ENCODE measurements at regions not wholly inside any gene's neighbourhood (a gene's known extent, or its start where the extent isn't known, plus 50 kb on each side); places are given as distances from the start of the nearest gene placed in this dataset.
"Not testable (repeated sequence)": the region's sequence is repeated elsewhere in the genome, so short reads cannot be mapped to it uniquely, and the experiment has no call there.

- TF ChIP-seq CTCF (IDR thresholded peaks at IDR 0.05; ENCODE audit: extremely low read depth, low read depth, low read length): no peak
- no peak for DNase-seq (ENCODE audit: insufficient read length, low spot score, missing footprints)
- no peaks in the 10 kb centered on the region for H3K4me1 ChIP-seq (ENCODE audit: insufficient read depth, low read length)
Observed at GRCh38 chr4:147287588-147287890, 193.4 kb upstream of the EDNRA start.

GRCh38 chr4:147288512-147288911, 192.4 kb upstream of the EDNRA start:
- Histone ChIP-seq H3K9me3 (ENCODE audit: low read depth, low read length) (no peaks in the 10 kb centered on the region), H3K36me3 (ENCODE audit: insufficient read depth, low read length) (no peaks in the 10 kb centered on the region), H3K4me3 (ENCODE audit: insufficient read depth, low read length) (no peak overlapping the region), H3K27ac (ENCODE audit: low read depth, low read length) (no peak overlapping the region), H3K79me2 (ENCODE audit: insufficient read depth, low read length) (no peaks in the 10 kb centered on the region), H3K4me1 (ENCODE audit: insufficient read depth, low read length) (no peaks in the 10 kb centered on the region), H3K4me2 (ENCODE audit: insufficient read depth, low read length) (no peak overlapping the region), H3K27me3 (ENCODE audit: insufficient read depth, low read length) (no peaks in the 10 kb centered on the region), H2AFZ (ENCODE audit: low read length) (no peak overlapping the region), H4K20me1 (ENCODE audit: insufficient read depth, low read length) (no peaks in the 10 kb centered on the region)
- TF ChIP-seq CTCF (IDR thresholded peaks at IDR 0.05; ENCODE audit: extremely low read depth, low read depth, low read length): no peak
- no peak for DNase-seq (ENCODE audit: insufficient read length, low spot score, missing footprints)

More at GRCh38 chr4:147287588-147287890, 193.4 kb upstream of the EDNRA start:
- Histone ChIP-seq H3K27me3 (ENCODE audit: insufficient read depth, low read length) (no peaks in the 10 kb centered on the region), H3K79me2 (ENCODE audit: insufficient read depth, low read length) (no peaks in the 10 kb centered on the region), H3K4me3 (ENCODE audit: insufficient read depth, low read length) (no peak overlapping the region), H3K9me3 (ENCODE audit: low read depth, low read length) (no peaks in the 10 kb centered on the region), H3K4me2 (ENCODE audit: insufficient read depth, low read length) (no peak overlapping the region), H3K36me3 (ENCODE audit: insufficient read depth, low read length) (no peaks in the 10 kb centered on the region), H2AFZ (ENCODE audit: low read length) (no peak overlapping the region), H3K27ac (ENCODE audit: low read depth, low read length) (no peak overlapping the region), H4K20me1 (ENCODE audit: insufficient read depth, low read length) (no peaks in the 10 kb centered on the region)

GRCh38 chr4:147289181-147289580, 191.7 kb upstream of the EDNRA start:
- no peaks in the 10 kb centered on the region for H3K4me1 ChIP-seq (ENCODE audit: insufficient read depth, low read length)
- no peaks in the 10 kb centered on the region for H3K9me3 ChIP-seq (ENCODE audit: low read depth, low read length)
- H3K27ac ChIP-seq (ENCODE audit: low read depth, low read length): no peak overlapping the region
- no peak for DNase-seq (ENCODE audit: insufficient read length, low spot score, missing footprints)
- no peak overlapping the region for H3K4me3 ChIP-seq (ENCODE audit: insufficient read depth, low read length)
- no peaks in the 10 kb centered on the region for H3K79me2 ChIP-seq (ENCODE audit: insufficient read depth, low read length)
- H3K36me3 ChIP-seq (ENCODE audit: insufficient read depth, low read length): no peaks in the 10 kb centered on the region
- H4K20me1 ChIP-seq (ENCODE audit: insufficient read depth, low read length): no peaks in the 10 kb centered on the region
- TF ChIP-seq CTCF (IDR thresholded peaks at IDR 0.05; ENCODE audit: extremely low read depth, low read depth, low read length): no peak
- no peak overlapping the region for H2AFZ ChIP-seq (ENCODE audit: low read length)
- no peaks in the 10 kb centered on the region for H3K27me3 ChIP-seq (ENCODE audit: insufficient read depth, low read length)
- no peak overlapping the region for H3K4me2 ChIP-seq (ENCODE audit: insufficient read depth, low read length)

GRCh38 chr4:147292604-147293313, 188.1 kb upstream of the EDNRA start:
- not testable (repeated sequence) for H3K36me3 ChIP-seq (ENCODE audit: insufficient read depth, low read length); H3K27ac ChIP-seq (ENCODE audit: low read depth, low read length); H2AFZ ChIP-seq (ENCODE audit: low read length); H3K27me3 ChIP-seq (ENCODE audit: insufficient read depth, low read length); H3K79me2 ChIP-seq (ENCODE audit: insufficient read depth, low read length); H4K20me1 ChIP-seq (ENCODE audit: insufficient read depth, low read length); H3K4me1 ChIP-seq (ENCODE audit: insufficient read depth, low read length); DNase-seq (ENCODE audit: insufficient read length, low spot score, missing footprints); H3K4me3 ChIP-seq (ENCODE audit: insufficient read depth, low read length); H3K4me2 ChIP-seq (ENCODE audit: insufficient read depth, low read length); H3K9me3 ChIP-seq (ENCODE audit: low read depth, low read length)

- not testable (repeated sequence) for H3K9me3 ChIP-seq (ENCODE audit: low read depth, low read length); H3K79me2 ChIP-seq (ENCODE audit: insufficient read depth, low read length); H2AFZ ChIP-seq (ENCODE audit: low read length); H4K20me1 ChIP-seq (ENCODE audit: insufficient read depth, low read length); H3K4me3 ChIP-seq (ENCODE audit: insufficient read depth, low read length); H3K27ac ChIP-seq (ENCODE audit: low read depth, low read length); H3K4me1 ChIP-seq (ENCODE audit: insufficient read depth, low read length); H3K4me2 ChIP-seq (ENCODE audit: insufficient read depth, low read length); H3K36me3 ChIP-seq (ENCODE audit: insufficient read depth, low read length); H3K27me3 ChIP-seq (ENCODE audit: insufficient read depth, low read length); DNase-seq (ENCODE audit: insufficient read length, low spot score, missing footprints)
Observed at GRCh38 chr4:147293314-147293677, 187.6 kb upstream of the EDNRA start.
